HUES6 (cell line): ENCODE measurements at regions not wholly inside any gene's neighbourhood (a gene's known extent, or its start where the extent isn't known, plus 50 kb on each side); places are given as distances from the start of the nearest gene placed in this dataset.

Experiments used
- H3K27ac ChIP-seq: 2 replicates; pipeline ENCODE4 v1.7.0; 2013; ENCODE audit warnings: low read depth, mild to moderate bottlenecking, low read length, inconsistent platforms
- H3K27me3 ChIP-seq: 2 replicates; pipeline ENCODE4 v1.6.1; 2013; ENCODE audit warnings: low read length; ENCODE audit not compliant: control insufficient read depth, insufficient read depth
- H3K36me3 ChIP-seq: 2 replicates; pipeline ENCODE4 v1.6.1; 2013; ENCODE audit warnings: low read length; ENCODE audit not compliant: control insufficient read depth, insufficient read depth
- H3K4me1 ChIP-seq: 2 replicates; pipeline ENCODE4 v1.6.1; 2013; ENCODE audit warnings: low read length; ENCODE audit not compliant: control insufficient read depth, insufficient read depth
- H3K4me3 ChIP-seq: 2 replicates; pipeline ENCODE4 v1.5.1; 2013; ENCODE audit warnings: low read depth, low read length
- H3K9ac ChIP-seq: one replicate; pipeline ENCODE4 v1.6.1; 2013; ENCODE audit warnings: mild to moderate bottlenecking, low read length
- H3K9me3 ChIP-seq: 2 replicates; pipeline ENCODE4 v1.6.1; 2013; ENCODE audit warnings: low read depth, low read length; ENCODE audit not compliant: control insufficient read depth, insufficient read depth

- no peaks in the 10 kb centered on the region for H3K9me3 ChIP-seq
- no peak overlapping the region for H3K4me3 ChIP-seq
- H3K27me3 ChIP-seq, result no peaks in the 10 kb centered on the region
- H3K9ac ChIP-seq, result no peak overlapping the region
- no peaks in the 10 kb centered on the region for H3K4me1 ChIP-seq
- no peak overlapping the region for H3K27ac ChIP-seq
- no peaks in the 10 kb centered on the region for H3K36me3 ChIP-seq
Measured at GRCh38 chr7:54345746-54346145, 196.4 kb upstream of the VSTM2A start.

- Histone ChIP-seq H3K4me3 (no peak overlapping the region), H3K36me3 (no peaks in the 10 kb centered on the region), H3K4me1 (no peaks in the 10 kb centered on the region), H3K27ac (no peak overlapping the region), H3K9ac (no peak overlapping the region), H3K27me3 (no peaks in the 10 kb centered on the region), H3K9me3 (no peaks in the 10 kb centered on the region)
Measured at GRCh38 chr7:54349229-54349628, 192.9 kb upstream of the VSTM2A start.

- no peaks in the 10 kb centered on the region for H3K27me3 ChIP-seq
- H3K27ac ChIP-seq, result no peak overlapping the region
- H3K9ac ChIP-seq, result no peak overlapping the region
- no peaks in the 10 kb centered on the region for H3K4me1 ChIP-seq
- no peaks in the 10 kb centered on the region for H3K36me3 ChIP-seq
- no peaks in the 10 kb centered on the region for H3K9me3 ChIP-seq
- no peak overlapping the region for H3K4me3 ChIP-seq
Measured at GRCh38 chr7:54354436-54354835, 187.7 kb upstream of the VSTM2A start.

GRCh38 chr7:54355842-54356241 lies 186.3 kb upstream of the VSTM2A start:
- Histone ChIP-seq H3K9me3 (no peaks in the 10 kb centered on the region), H3K4me3 (no peak overlapping the region), H3K27me3 (no peaks in the 10 kb centered on the region), H3K9ac (no peak overlapping the region), H3K27ac (no peak overlapping the region), H3K36me3 (no peaks in the 10 kb centered on the region), H3K4me1 (no peaks in the 10 kb centered on the region)

GRCh38 chr7:54360075-54360840 lies 181.9 kb upstream of the VSTM2A start:
- no peak overlapping the region for H3K27ac ChIP-seq
- H3K27me3 ChIP-seq, result no peaks in the 10 kb centered on the region
- H3K9me3 ChIP-seq, result no peaks in the 10 kb centered on the region
- H3K9ac ChIP-seq, result no peak overlapping the region
- no peaks in the 10 kb centered on the region for H3K36me3 ChIP-seq
- no peaks in the 10 kb centered on the region for H3K4me1 ChIP-seq
- no peak overlapping the region for H3K4me3 ChIP-seq

GRCh38 chr7:54390565-54390964 lies 151.6 kb upstream of the VSTM2A start:
- H3K4me1 ChIP-seq, result no peaks in the 10 kb centered on the region
- H3K9me3 ChIP-seq, result peaks cover 21% of the 10 kb centered on the region
- no peak overlapping the region for H3K4me3 ChIP-seq
- H3K9ac ChIP-seq, result no peak overlapping the region
- no peak overlapping the region for H3K27ac ChIP-seq
- H3K36me3 ChIP-seq, result no peaks in the 10 kb centered on the region
- H3K27me3 ChIP-seq, result no peaks in the 10 kb centered on the region

- Histone ChIP-seq H3K4me1 (no peaks in the 10 kb centered on the region), H3K4me3 (no peak overlapping the region), H3K36me3 (no peaks in the 10 kb centered on the region)
Measured at GRCh38 chr7:54392935-54393334, 149.2 kb upstream of the VSTM2A start.

GRCh38 chr7:54394834-54395233 lies 147.3 kb upstream of the VSTM2A start:
- no peak overlapping the region for H3K4me3 ChIP-seq
- H3K27ac ChIP-seq, result no peak overlapping the region
- no peaks in the 10 kb centered on the region for H3K27me3 ChIP-seq
- peaks cover 6% of the 10 kb centered on the region; the same call in 1 of the 2 replicates for H3K9me3 ChIP-seq
- no peaks in the 10 kb centered on the region for H3K4me1 ChIP-seq
- H3K36me3 ChIP-seq, result no peaks in the 10 kb centered on the region
- H3K9ac ChIP-seq, result no peak overlapping the region

More at GRCh38 chr7:54392935-54393334, 149.2 kb upstream of the VSTM2A start:
- H3K27ac ChIP-seq, result no peak overlapping the region
- H3K9ac ChIP-seq, result no peak overlapping the region
- H3K9me3 ChIP-seq, result peaks cover 8% of the 10 kb centered on the region
- H3K27me3 ChIP-seq, result no peaks in the 10 kb centered on the region

GRCh38 chr7:54397836-54398612 lies 144.2 kb upstream of the VSTM2A start:
- Histone ChIP-seq H3K4me3 (no peak overlapping the region), H3K27me3 (no peaks in the 10 kb centered on the region), H3K36me3 (no peaks in the 10 kb centered on the region), H3K9me3 (peaks cover 2% of the 10 kb centered on the region; the same call in 1 of the 2 replicates), H3K9ac (no peak overlapping the region), H3K4me1 (no peaks in the 10 kb centered on the region), H3K27ac (no peak overlapping the region)

GRCh38 chr7:54398863-54399262 lies 143.3 kb upstream of the VSTM2A start:
- Histone ChIP-seq H3K4me1 (no peaks in the 10 kb centered on the region), H3K9ac (no peak overlapping the region), H3K4me3 (no peak overlapping the region), H3K9me3 (no peaks in the 10 kb centered on the region), H3K27me3 (no peaks in the 10 kb centered on the region), H3K27ac (no peak overlapping the region), H3K36me3 (no peaks in the 10 kb centered on the region)

GRCh38 chr7:54409917-54410316 lies 132.3 kb upstream of the VSTM2A start:
- Histone ChIP-seq H3K36me3 (no peaks in the 10 kb centered on the region), H3K4me1 (no peaks in the 10 kb centered on the region), H3K9ac (no peak overlapping the region), H3K9me3 (peaks cover 2% of the 10 kb centered on the region; the same call in 1 of the 2 replicates), H3K27me3 (no peaks in the 10 kb centered on the region), H3K4me3 (no peak overlapping the region), H3K27ac (no peak overlapping the region)
